OCI-LY7 (cell line): ENCODE measurements at regions not wholly inside any gene's neighbourhood (a gene's known extent, or its start where the extent isn't known, plus 50 kb on each side); places are given as distances from the start of the nearest gene placed in this dataset.

Source experiments
- CTCF ChIP-seq: fragments of 200-600 bp; sonication (generic); conservative IDR thresholded peaks from 2 replicates; pipeline ENCODE4 v1.5.1; 2014; ENCODE audit warnings: mild to moderate bottlenecking, antibody characterized with exemption, low read length, moderate library complexity, mixed read lengths
- EZH2phosphoT487 ChIP-seq: fragments of 200-600 bp; sonication (generic); IDR thresholded peaks from 2 replicates; pipeline ENCODE4 v1.6.1; 2018; ENCODE audit warnings: low read depth, borderline replicate concordance, mild to moderate bottlenecking, mixed run types, antibody characterized with exemption, low read length, moderate library complexity, mixed read lengths

- TF ChIP-seq CTCF (no peak), EZH2phosphoT487 (no peak)
Observed at GRCh38 chr18:73579698-73580097, 567.9 kb downstream of the FBXO15 start.
